T-cell (primary cell): ENCODE measurements at regions not wholly inside any gene's neighbourhood (a gene's known extent, or its start where the extent isn't known, plus 50 kb on each side); places are given as distances from the start of the nearest gene placed in this dataset.
A peak's percentile ranks its signal among the peaks of the same experiment; 100 is the strongest.

ENCODE experiments used
- ATAC-seq, 4 experiments: fragments of 200-7000 bp in 3 of 4; fragments of 150-1000 bp in 1 of 4; cut with Tn5 transposase; replicated peaks in 1 of 4; 1 replicate in 3 of 4; 2 replicates in 1 of 4; pipeline ENCODE4 v1.10.0; 2021; ENCODE audit warnings: moderate library complexity in 3 of 4, mild to moderate bottlenecking in 2 of 4, moderate number of reproducible peaks in 1 of 4
- CTCF ChIA-PET, 2 donors: fragments of 300-600 bp; sonication (Branson Sonifier 250); formaldehyde crosslinking; loops; one replicate each; lab custom pipeline; 2022; ENCODE audit warnings: antibody characterized with exemption in 2 of 2; lab: Charles Lee
- POLR2A ChIA-PET, 2 donors: fragments of 300-600 bp; sonication (Branson Sonifier 250); formaldehyde crosslinking; loops; one replicate each; lab custom pipeline; 2022; ENCODE audit warnings: antibody characterized with exemption in 2 of 2; lab: Charles Lee
- DNase-seq, 35 experiments: peaks; one replicate each; pipeline versions ENCODE4 v3.0.0 to v3.0.0-alpha.2; 2013 to 2023
- H3K27ac ChIP-seq: one replicate; pipeline ENCODE4 v1.5.1; 2013; ENCODE audit warnings: low read length
- H3K27me3 ChIP-seq, 2 experiments: replicated peaks in 1 of 2; 1 replicate in 1 of 2; 2 replicates in 1 of 2; pipeline versions ENCODE4 v1.6.1 to v1.7.0; 2013; ENCODE audit warnings: low read length in 1 of 2, mixed read lengths in 1 of 2; ENCODE audit not compliant: control insufficient read depth in 2 of 2, insufficient read depth in 2 of 2; ENCODE audit errors: extremely low read depth in 1 of 2
- H3K36me3 ChIP-seq, 2 donors: 1 replicate in 1 of 2; 2 replicates in 1 of 2; pipeline versions ENCODE4 v1.6.1 to v1.7.0; 2013; ENCODE audit warnings: low read length in 1 of 2; ENCODE audit not compliant: control insufficient read depth in 2 of 2, insufficient read depth in 1 of 2; ENCODE audit errors: extremely low read depth in 1 of 2
- H3K4me1 ChIP-seq, 2 experiments: 1 replicate in 1 of 2; 2 replicates in 1 of 2; pipeline versions ENCODE4 v1.6.1 to v1.7.0; 2013; ENCODE audit warnings: low read length in 2 of 2, mixed read lengths in 1 of 2; ENCODE audit not compliant: insufficient read depth in 2 of 2, control insufficient read depth in 1 of 2; ENCODE audit errors: extremely low read depth in 1 of 2
- H3K4me3 ChIP-seq, 2 donors: 1 replicate in 1 of 2; 2 replicates in 1 of 2; pipeline versions ENCODE4 v1.5.1 to v1.7.0; 2013; ENCODE audit warnings: mild to moderate bottlenecking in 2 of 2, low read length in 1 of 2, moderate library complexity in 1 of 2; ENCODE audit not compliant: control insufficient read depth in 1 of 2; ENCODE audit errors: extremely low read depth in 1 of 2
- H3K9me3 ChIP-seq: 2 replicates; pipeline ENCODE4 v1.7.0; 2013
- H3K27ac Mint-ChIP-seq, 2 donors: one replicate each; pipeline ENCODE4 v1.8.0; 2020 to 2021; ENCODE audit warnings: mild to moderate bottlenecking in 2 of 2, mixed read lengths in 2 of 2
- H3K27me3 Mint-ChIP-seq, 2 donors: one replicate each; pipeline ENCODE4 v1.8.0; 2021 to 2022; ENCODE audit warnings: mixed read lengths in 2 of 2
- H3K36me3 Mint-ChIP-seq: one replicate; pipeline ENCODE4 v1.8.0; 2021; ENCODE audit warnings: mixed read lengths
- H3K4me1 Mint-ChIP-seq, 3 donors: one replicate each; pipeline ENCODE4 v1.8.0; 2020 to 2022; ENCODE audit warnings: mixed read lengths in 3 of 3, mild to moderate bottlenecking in 1 of 3
- H3K4me3 Mint-ChIP-seq, 3 donors: one replicate each; pipeline ENCODE4 v1.8.0; 2020 to 2022; ENCODE audit warnings: mild to moderate bottlenecking in 3 of 3, mixed read lengths in 3 of 3, moderate library complexity in 3 of 3
- H3K9me3 Mint-ChIP-seq, 3 donors: one replicate each; pipeline ENCODE4 v1.8.0; 2020 to 2022; ENCODE audit warnings: mixed read lengths in 3 of 3
- WGBS: methylation state at CpG from one replicate; pipeline ENCODE4 v1.1.5; 2013; ENCODE audit warnings: missing lambda C conversion rate; ENCODE audit not compliant: insufficient coverage; 5-methylcytosine and 5-hydroxymethylcytosine counted together

- Histone ChIP-seq H3K9me3 (no peaks in the 10 kb centered on the region), H3K27me3 (peaks cover 30 to 88% of the 10 kb centered on the region in 2 experiments), H3K27ac (no peak overlapping the region), H3K4me1 (peaks cover 0 to 53% of the 10 kb centered on the region in 2 experiments), H3K4me3 (peak overlapping the region in 1 of 2 donors; percentile 18), H3K36me3 (no peaks in the 10 kb centered on the region)
- H3K36me3 Mint-ChIP-seq, result no peaks in the 10 kb centered on the region
- ChIA-PET CTCF (no interaction called here), POLR2A (no interaction called here)
- 8% methylated on average over 32 of the region's 45 CpGs for WGBS
- peaks cover 80 to 93% of the 10 kb centered on the region in 2 donors for H3K27me3 Mint-ChIP-seq
- H3K4me1 Mint-ChIP-seq, result peaks cover 44 to 56% (median 49%) of the 10 kb centered on the region in 3 donors
- H3K9me3 Mint-ChIP-seq, result no peaks in the 10 kb centered on the region
- no peak for ATAC-seq
- no peak for DNase-seq
- no peak overlapping the region for H3K27ac Mint-ChIP-seq
- H3K4me3 Mint-ChIP-seq, result peak overlapping the region; percentile 43 to 83 (median 49)
Observed at GRCh38 chr15:89406218-89406939, 71.8 kb upstream of the POLG start.

- H3K4me1 Mint-ChIP-seq, result peaks cover 41 to 56% (median 50%) of the 10 kb centered on the region in 3 donors
- CTCF ChIA-PET, result no interaction called here
Observed at GRCh38 chr15:89405494-89405893, 70.9 kb upstream of the POLG start.

GRCh38 chr15:89404023-89404422, 69.4 kb upstream of the POLG start:
- Histone ChIP-seq H3K36me3 (no peaks in the 10 kb centered on the region), H3K27ac (no peak overlapping the region), H3K4me3 (no peak overlapping the region), H3K4me1 (peaks cover 0 to 47% of the 10 kb centered on the region in 2 experiments), H3K27me3 (peaks cover 31 to 87% of the 10 kb centered on the region in 2 experiments), H3K9me3 (no peaks in the 10 kb centered on the region)
- WGBS, result 8% methylated on average over 2 of the region's 3 CpGs
- Mint-ChIP-seq H3K9me3 (no peaks in the 10 kb centered on the region), H3K36me3 (no peaks in the 10 kb centered on the region), H3K27me3 (peaks cover 70 to 83% of the 10 kb centered on the region in 2 donors), H3K4me1 (peaks cover 37 to 48% (median 37%) of the 10 kb centered on the region in 3 donors), H3K27ac (no peak overlapping the region), H3K4me3 (no peak overlapping the region)
- no peak for ATAC-seq
- CTCF ChIA-PET, result no interaction called here
- POLR2A ChIA-PET, result no interaction called here
- no peak for DNase-seq

More at GRCh38 chr15:89405494-89405893, 70.9 kb upstream of the POLG start:
- no peak overlapping the region for H3K4me3 ChIP-seq
- H3K27ac ChIP-seq, result no peak overlapping the region
- no peaks in the 10 kb centered on the region for H3K9me3 Mint-ChIP-seq
- no peaks in the 10 kb centered on the region for H3K9me3 ChIP-seq
- H3K27me3 ChIP-seq, result peaks cover 31 to 88% of the 10 kb centered on the region in 2 experiments
- peaks cover 84 to 94% of the 10 kb centered on the region in 2 donors for H3K27me3 Mint-ChIP-seq
- 21% methylated on average over 8 of the region's 9 CpGs for WGBS
- no peak overlapping the region for H3K4me3 Mint-ChIP-seq
- no peak for ATAC-seq
- DNase-seq, result no peak
- H3K36me3 ChIP-seq, result no peaks in the 10 kb centered on the region
- POLR2A ChIA-PET, result no interaction called here
- H3K4me1 ChIP-seq, result peaks cover 0 to 45% of the 10 kb centered on the region in 2 experiments
- H3K27ac Mint-ChIP-seq, result no peak overlapping the region
- H3K36me3 Mint-ChIP-seq, result no peaks in the 10 kb centered on the region

DNA sequence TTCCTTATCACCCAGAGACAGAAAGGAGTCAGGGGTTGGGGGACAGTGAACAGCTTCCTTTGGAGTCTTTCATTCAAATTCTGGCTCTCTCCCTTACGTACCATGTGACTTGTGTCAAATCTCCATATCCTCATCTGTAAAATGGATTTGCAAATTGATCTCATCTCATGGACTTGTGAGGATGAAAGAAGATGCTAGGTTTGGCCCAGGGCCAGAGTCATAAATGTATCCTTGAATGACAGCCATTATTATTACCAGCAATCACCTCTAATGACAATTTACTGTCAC, 67.8 kb upstream of the POLG start:
- Histone ChIP-seq H3K4me1 (peaks cover 0 to 32% of the 10 kb centered on the region in 2 experiments), H3K27ac (no peak overlapping the region), H3K9me3 (no peaks in the 10 kb centered on the region), H3K36me3 (no peaks in the 10 kb centered on the region), H3K27me3 (peaks cover 37 to 85% of the 10 kb centered on the region in 2 experiments), H3K4me3 (no peak overlapping the region)
- H3K36me3 Mint-ChIP-seq, result no peaks in the 10 kb centered on the region
- no peaks in the 10 kb centered on the region for H3K9me3 Mint-ChIP-seq
- CTCF ChIA-PET, result no interaction called here
- POLR2A ChIA-PET, result no interaction called here
- no peak overlapping the region for H3K27ac Mint-ChIP-seq
- DNase-seq (no peak), ATAC-seq (no peak)
- peaks cover 22 to 36% (median 24%) of the 10 kb centered on the region in 3 donors for H3K4me1 Mint-ChIP-seq
- H3K27me3 Mint-ChIP-seq, result peaks cover 65 to 85% of the 10 kb centered on the region in 2 donors
- H3K4me3 Mint-ChIP-seq, result no peak overlapping the region
- WGBS, result no CpG with 5 or more reads among the region's 1 CpG

DNA sequence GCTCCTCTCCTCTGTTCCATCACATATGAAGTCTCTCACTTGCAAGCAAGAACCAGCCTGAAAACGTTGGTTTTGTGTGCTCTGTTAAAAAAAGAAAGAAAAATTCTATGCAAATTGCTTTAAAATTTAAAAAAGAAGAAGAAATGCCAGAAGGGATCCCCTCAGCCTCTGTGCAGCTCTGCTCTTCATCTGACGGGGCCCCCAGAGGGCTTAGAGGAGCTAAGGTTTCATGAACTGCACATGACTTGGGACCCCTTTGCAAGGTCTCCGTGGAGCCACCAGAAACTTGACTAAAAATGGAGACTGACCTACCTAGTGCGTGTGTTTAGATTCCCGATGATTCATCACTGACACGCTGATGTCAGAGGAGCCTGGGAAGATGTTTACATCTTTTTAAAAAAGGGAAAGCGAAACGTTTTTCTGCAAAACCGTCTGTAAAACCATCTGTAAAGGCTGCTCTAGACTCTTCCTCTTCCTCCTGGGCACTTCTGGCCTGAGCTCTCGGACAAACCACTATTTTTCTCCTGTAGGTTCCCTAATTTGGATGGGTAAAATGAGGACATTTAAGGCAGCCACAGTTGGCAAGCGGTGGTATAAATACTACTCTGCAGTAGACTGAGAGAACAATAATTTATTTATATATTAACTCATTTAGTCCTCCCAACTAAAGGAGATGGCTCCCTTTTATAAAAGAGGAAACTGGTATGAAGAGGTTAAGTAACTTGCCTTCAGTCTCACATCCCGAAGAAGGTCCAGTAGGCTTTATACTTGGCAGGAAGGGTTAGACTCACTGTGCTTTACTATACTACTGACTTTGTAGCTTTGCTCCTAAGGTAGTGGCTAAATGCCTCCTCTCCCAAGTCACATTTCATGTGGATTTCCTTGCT, 67.2 kb upstream of the POLG start:
- Histone ChIP-seq H3K36me3 (no peaks in the 10 kb centered on the region), H3K4me3 (no peak overlapping the region), H3K27me3 (peaks cover 39 to 85% of the 10 kb centered on the region in 2 experiments), H3K9me3 (no peaks in the 10 kb centered on the region), H3K4me1 (peaks cover 0 to 26% of the 10 kb centered on the region in 2 experiments), H3K27ac (no peak overlapping the region)
- Mint-ChIP-seq H3K27ac (no peak overlapping the region), H3K27me3 (peaks cover 71 to 83% of the 10 kb centered on the region in 2 donors), H3K4me1 (peaks cover 18 to 31% (median 21%) of the 10 kb centered on the region in 3 donors), H3K4me3 (peak overlapping the region in 1 of 3 donors; percentile 56), H3K9me3 (no peaks in the 10 kb centered on the region), H3K36me3 (no peaks in the 10 kb centered on the region)
- 33% methylated on average over 1 of the region's 12 CpGs for WGBS
- ChIA-PET CTCF (no interaction called here), POLR2A (interaction anchor here in 1 of 2 donors (0.6 kb wide), 1 partner anchor 162 kb away, joined by 3 read pairs; no protein-coding TSS in a partner anchor)
- DNase-seq (no peak), ATAC-seq (no peak)

- Mint-ChIP-seq H3K4me1 (peaks cover 9 to 22% (median 13%) of the 10 kb centered on the region in 3 donors), H3K4me3 (peak overlapping the region; percentile 37 to 56 (median 41)), H3K36me3 (no peaks in the 10 kb centered on the region), H3K9me3 (no peaks in the 10 kb centered on the region), H3K27ac (no peak overlapping the region), H3K27me3 (peaks cover 72 to 80% of the 10 kb centered on the region in 2 donors)
- Histone ChIP-seq H3K4me1 (peaks cover 0 to 17% of the 10 kb centered on the region in 2 experiments), H3K36me3 (no peaks in the 10 kb centered on the region), H3K27ac (no peak overlapping the region), H3K4me3 (no peak overlapping the region), H3K27me3 (peaks cover 34 to 78% of the 10 kb centered on the region in 2 experiments), H3K9me3 (no peaks in the 10 kb centered on the region)
- POLR2A ChIA-PET, result interaction anchor here in 1 of 2 donors (0.6 kb wide), 1 partner anchor 163 kb away, joined by 3 read pairs; no protein-coding TSS in a partner anchor
- CTCF ChIA-PET, result no interaction called here
- DNase-seq, result no peak
- no peak for ATAC-seq
- 57% methylated on average over 1 of the region's 7 CpGs for WGBS
Observed at GRCh38 chr15:89400782-89401545, 66.3 kb upstream of the POLG start.
